Liver (tissue), 7 donors: ENCODE measurements at regions not wholly inside any gene's neighbourhood (a gene's known extent, or its start where the extent isn't known, plus 50 kb on each side); places are given as distances from the start of the nearest gene placed in this dataset.

Experiments
- DNase-seq: peaks from one replicate; pipeline ENCODE4 v3.0.0-alpha.2; 2017; ENCODE audit warnings: low spot score
- H3K27ac ChIP-seq, 2 donors: one replicate each; pipeline ENCODE4 v1.7.0; 2013; ENCODE audit warnings: inconsistent platforms in 2 of 2, low read length in 2 of 2, control low read depth in 1 of 2, low read depth in 1 of 2, mild to moderate bottlenecking in 1 of 2
- H3K27me3 ChIP-seq, 4 donors: one replicate each; pipeline versions ENCODE4 v1.6.1 to v1.7.0; 2013; ENCODE audit warnings: low read length in 3 of 4, inconsistent platforms in 1 of 4, mild to moderate bottlenecking in 1 of 4, moderate library complexity in 1 of 4; ENCODE audit not compliant: control insufficient read depth in 4 of 4, insufficient read depth in 4 of 4
- H3K36me3 ChIP-seq, 4 donors: one replicate each; pipeline versions ENCODE4 v1.6.1 to v1.7.0; 2013; ENCODE audit warnings: low read length in 3 of 4, mild to moderate bottlenecking in 3 of 4, low read depth in 1 of 4, moderate library complexity in 1 of 4; ENCODE audit not compliant: control insufficient read depth in 4 of 4, insufficient read depth in 3 of 4
- H3K4me1 ChIP-seq, 4 donors: one replicate each; pipeline versions ENCODE4 v1.6.1 to v1.7.0; 2013; ENCODE audit warnings: low read length in 3 of 4, mild to moderate bottlenecking in 3 of 4, moderate library complexity in 1 of 4; ENCODE audit not compliant: control insufficient read depth in 4 of 4, insufficient read depth in 4 of 4
- H3K4me3 ChIP-seq, 3 donors: one replicate each; pipeline versions ENCODE4 v1.6.1 to v1.7.0; 2013; ENCODE audit warnings: low read length in 3 of 3, control low read depth in 1 of 3, low read depth in 1 of 3, mild to moderate bottlenecking in 1 of 3
- H3K9ac ChIP-seq, 2 donors: one replicate each; pipeline ENCODE4 v1.7.0; 2013; ENCODE audit warnings: low read length in 2 of 2, mild to moderate bottlenecking in 2 of 2, moderate library complexity in 2 of 2, control low read depth in 1 of 2, low read depth in 1 of 2
- H3K9me3 ChIP-seq, 4 donors: one replicate each; pipeline versions ENCODE4 v1.6.1 to v1.7.0; 2013; ENCODE audit warnings: low read length in 3 of 4; ENCODE audit not compliant: control insufficient read depth in 4 of 4
- EGR1 ChIP-seq, 2 donors: IDR thresholded peaks; 2 replicates each; pipeline ENCODE4 v1.6.1; 2016 to 2018; ENCODE audit warnings: antibody characterized with exemption in 2 of 2, low read depth in 2 of 2
- FOXA1 ChIP-seq: IDR thresholded peaks from 2 replicates; pipeline ENCODE4 v1.6.1; 2016; ENCODE audit warnings: antibody characterized with exemption
- FOXA2 ChIP-seq: IDR thresholded peaks from 2 replicates; pipeline ENCODE4 v1.6.1; 2016; ENCODE audit warnings: antibody characterized with exemption
- GABPA ChIP-seq, 2 donors: IDR thresholded peaks in 1 of 2; conservative IDR thresholded peaks in 1 of 2; 2 replicates each; pipeline ENCODE4 v1.6.1; 2016; ENCODE audit warnings: antibody characterized with exemption in 2 of 2, mild to moderate bottlenecking in 1 of 2, moderate library complexity in 1 of 2
- HNF4A ChIP-seq, 2 donors: conservative IDR thresholded peaks; 2 replicates each; pipeline ENCODE4 v1.6.1; 2016; ENCODE audit warnings: antibody characterized with exemption in 2 of 2, mild to moderate bottlenecking in 2 of 2
- HNF4G ChIP-seq: IDR thresholded peaks from 2 replicates; pipeline ENCODE4 v1.6.1; 2016; ENCODE audit warnings: antibody characterized with exemption
- JUND ChIP-seq, 2 donors: IDR thresholded peaks; 2 replicates each; pipeline ENCODE4 v1.6.1; 2016; ENCODE audit warnings: antibody characterized with exemption in 2 of 2
- NR2F2 ChIP-seq: IDR thresholded peaks from 2 replicates; pipeline ENCODE4 v1.6.1; 2016; ENCODE audit warnings: antibody characterized with exemption
- RAD21 ChIP-seq, 2 donors: IDR thresholded peaks; 2 replicates each; pipeline ENCODE4 v1.6.1; 2016; ENCODE audit warnings: antibody characterized with exemption in 2 of 2, mild to moderate bottlenecking in 2 of 2
- REST ChIP-seq: IDR thresholded peaks from 2 replicates; pipeline ENCODE4 v1.6.1; 2016; ENCODE audit warnings: antibody characterized with exemption, mild to moderate bottlenecking
- RXRA ChIP-seq, 2 donors: IDR thresholded peaks; 2 replicates each; pipeline ENCODE4 v1.6.1; 2017 to 2018; ENCODE audit warnings: antibody characterized with exemption in 2 of 2, mild to moderate bottlenecking in 1 of 2
- SP1 ChIP-seq: IDR thresholded peaks from 2 replicates; pipeline ENCODE4 v1.6.1; 2018; ENCODE audit warnings: antibody characterized with exemption, mild to moderate bottlenecking
- TAF1 ChIP-seq: conservative IDR thresholded peaks from 2 replicates; pipeline ENCODE4 v1.6.1; 2016; ENCODE audit warnings: antibody characterized with exemption, mild to moderate bottlenecking
- YY1 ChIP-seq: IDR thresholded peaks from 2 replicates; pipeline ENCODE4 v1.6.1; 2016; ENCODE audit warnings: antibody characterized with exemption, mild to moderate bottlenecking
- ZBTB33 ChIP-seq: IDR thresholded peaks from 2 replicates; pipeline ENCODE4 v1.6.1; 2016; ENCODE audit warnings: antibody characterized with exemption
- TF ChIP-seq, protein P1 (sequence below): fragments of 150-350 bp; IDR thresholded peaks from 2 replicates; pipeline ENCODE4 v1.5.1; 2017; ENCODE audit warnings: improper control_type of control experiment, low read depth, low read length; ENCODE audit not compliant: missing input control
- TF ChIP-seq, protein P2 (sequence below): IDR thresholded peaks from 2 replicates; pipeline ENCODE4 v1.6.1; 2016; ENCODE audit warnings: antibody characterized with exemption
- TF ChIP-seq, protein P3 (sequence below): IDR thresholded peaks from 2 replicates; pipeline ENCODE4 v1.6.1; 2016; ENCODE audit warnings: antibody characterized with exemption
- donor health status: healthy.
- donor health status: healthy.
- donor health status: healthy.
- donor health status: healthy.

DNA sequence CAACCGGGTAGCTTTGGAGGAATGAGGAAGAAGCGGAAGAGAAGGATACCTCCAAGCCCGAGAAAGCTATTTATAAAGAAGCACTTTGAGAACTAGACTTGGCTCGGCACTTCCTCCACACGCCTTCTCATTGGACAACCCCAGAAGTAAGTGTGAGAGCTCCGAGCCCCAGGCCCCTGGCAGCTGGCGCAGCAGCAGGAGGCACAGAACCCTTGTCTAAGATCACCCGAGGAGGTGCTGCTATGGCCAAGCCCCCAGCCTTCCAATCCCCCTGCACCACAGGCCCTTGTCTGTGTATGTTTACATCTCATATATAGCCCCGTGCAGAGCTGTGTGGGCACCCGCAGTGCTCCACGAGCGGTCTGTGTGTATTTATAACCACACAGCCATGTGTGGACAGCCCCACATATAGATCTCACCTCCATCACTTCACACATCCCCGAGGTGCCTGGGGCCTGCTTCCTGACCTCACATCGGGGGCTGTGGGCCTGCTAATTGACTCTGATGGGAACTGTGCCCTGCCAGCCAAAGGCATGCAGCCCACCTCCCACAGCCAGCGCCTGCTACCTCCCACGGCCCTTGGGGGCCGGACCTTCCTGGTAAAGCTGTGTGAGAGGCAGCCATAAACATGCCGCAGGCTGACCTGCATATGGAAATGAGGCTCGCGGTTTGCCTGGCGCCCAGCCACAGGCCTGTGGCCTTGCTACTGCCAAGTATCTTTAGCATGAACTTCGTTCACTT is 96.1 kb downstream of the C17orf67 start (continued):
- TF ChIP-seq, protein P1, sequence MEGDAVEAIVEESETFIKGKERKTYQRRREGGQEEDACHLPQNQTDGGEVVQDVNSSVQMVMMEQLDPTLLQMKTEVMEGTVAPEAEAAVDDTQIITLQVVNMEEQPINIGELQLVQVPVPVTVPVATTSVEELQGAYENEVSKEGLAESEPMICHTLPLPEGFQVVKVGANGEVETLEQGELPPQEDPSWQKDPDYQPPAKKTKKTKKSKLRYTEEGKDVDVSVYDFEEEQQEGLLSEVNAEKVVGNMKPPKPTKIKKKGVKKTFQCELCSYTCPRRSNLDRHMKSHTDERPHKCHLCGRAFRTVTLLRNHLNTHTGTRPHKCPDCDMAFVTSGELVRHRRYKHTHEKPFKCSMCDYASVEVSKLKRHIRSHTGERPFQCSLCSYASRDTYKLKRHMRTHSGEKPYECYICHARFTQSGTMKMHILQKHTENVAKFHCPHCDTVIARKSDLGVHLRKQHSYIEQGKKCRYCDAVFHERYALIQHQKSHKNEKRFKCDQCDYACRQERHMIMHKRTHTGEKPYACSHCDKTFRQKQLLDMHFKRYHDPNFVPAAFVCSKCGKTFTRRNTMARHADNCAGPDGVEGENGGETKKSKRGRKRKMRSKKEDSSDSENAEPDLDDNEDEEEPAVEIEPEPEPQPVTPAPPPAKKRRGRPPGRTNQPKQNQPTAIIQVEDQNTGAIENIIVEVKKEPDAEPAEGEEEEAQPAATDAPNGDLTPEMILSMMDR = no peak
- TF ChIP-seq NR2F2 (no peak), TAF1 (no peak), SP1 (no peak)

DNA sequence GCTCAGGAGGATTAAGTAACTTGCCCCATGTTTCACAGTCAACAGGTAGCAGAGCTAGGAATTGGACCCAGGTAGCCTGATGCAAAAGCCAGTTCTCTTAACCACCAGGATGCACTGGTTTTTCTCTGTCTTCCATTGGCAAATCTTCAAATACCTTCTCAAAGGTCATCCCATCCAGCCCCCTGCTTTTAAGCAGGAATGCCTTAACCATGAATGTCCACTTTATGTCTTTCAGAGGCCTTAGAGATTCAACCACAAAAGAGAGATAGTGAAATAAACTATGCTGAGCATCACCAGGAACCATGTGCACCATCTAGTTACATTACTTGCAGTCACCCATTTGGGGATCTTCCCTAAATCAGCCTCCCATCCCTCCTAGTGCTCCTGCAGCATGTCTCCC is 94.3 kb downstream of the C17orf67 start:
- H3K27ac ChIP-seq = no peak overlapping the region
- no peak for DNase-seq
- H3K9ac ChIP-seq = no peak overlapping the region
- no peak for TF ChIP-seq TAF1
- TF ChIP-seq, protein P2, sequence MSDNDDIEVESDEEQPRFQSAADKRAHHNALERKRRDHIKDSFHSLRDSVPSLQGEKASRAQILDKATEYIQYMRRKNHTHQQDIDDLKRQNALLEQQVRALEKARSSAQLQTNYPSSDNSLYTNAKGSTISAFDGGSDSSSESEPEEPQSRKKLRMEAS = no peak
- no peak for TF ChIP-seq NR2F2
- no peak for TF ChIP-seq YY1
- TF ChIP-seq RAD21 (IDR thresholded peaks at IDR 0.05) = no peak
- TF ChIP-seq FOXA1 = no peak
- TF ChIP-seq HNF4G = no peak
- no peak for TF ChIP-seq SP1
- no peak for TF ChIP-seq HNF4A (conservative IDR thresholded peaks at IDR 0.05)
- no peak for TF ChIP-seq FOXA2
- no peak for TF ChIP-seq EGR1 (IDR thresholded peaks at IDR 0.05; ENCODE audit: low read depth in 2 of 2)
- TF ChIP-seq, protein P3, sequence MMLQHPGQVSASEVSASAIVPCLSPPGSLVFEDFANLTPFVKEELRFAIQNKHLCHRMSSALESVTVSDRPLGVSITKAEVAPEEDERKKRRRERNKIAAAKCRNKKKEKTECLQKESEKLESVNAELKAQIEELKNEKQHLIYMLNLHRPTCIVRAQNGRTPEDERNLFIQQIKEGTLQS = no peak
- TF ChIP-seq, protein P1 = no peak
- TF ChIP-seq RXRA (IDR thresholded peaks at IDR 0.05) = no peak
- no peak for TF ChIP-seq JUND (IDR thresholded peaks at IDR 0.05)
- no peak for TF ChIP-seq REST
- no peak for TF ChIP-seq GABPA (IDR thresholded peaks at IDR 0.05 in 1 of 2, conservative IDR thresholded peaks at IDR 0.05 in 1 of 2)
- TF ChIP-seq ZBTB33 = no peak
- no peaks in the 10 kb centered on the region for H3K27me3 ChIP-seq
- no peak overlapping the region for H3K4me3 ChIP-seq
- H3K9me3 ChIP-seq = no peaks in the 10 kb centered on the region
- H3K4me1 ChIP-seq = peaks cover 0 to 3% (median 0%) of the 10 kb centered on the region in 4 donors
- H3K36me3 ChIP-seq = no peaks in the 10 kb centered on the region
